PC-9 (cell line): ENCODE measurements at regions not wholly inside any gene's neighbourhood (a gene's known extent, or its start where the extent isn't known, plus 50 kb on each side); places are given as distances from the start of the nearest gene placed in this dataset.
"Not testable (repeated sequence)": the region's sequence is repeated elsewhere in the genome, so short reads cannot be mapped to it uniquely, and the experiment has no call there.

ENCODE experiments used
- BruUV-seq: library from RNA; stranded (reverse); fragments of 400-500 nt; replicated peaks from 2 replicates; lab custom pipeline; 2021; lab: Mats Ljungman, UMichigan
- CTCF ChIA-PET: fragments of 300-600 bp; sonication (Branson Sonifier 250); formaldehyde crosslinking; loops from one replicate; lab custom pipeline; 2022; ENCODE audit warnings: antibody characterized with exemption; lab: Charles Lee
- POLR2A ChIA-PET: fragments of 300-600 bp; sonication (Branson Sonifier 250); formaldehyde crosslinking; loops from one replicate; lab custom pipeline; 2022; ENCODE audit warnings: antibody characterized with exemption; ENCODE audit not compliant: unreplicated experiment; lab: Charles Lee
- DNase-seq, 2 experiments: peaks; one replicate each; pipeline versions ENCODE4 v3.0.0 to v3.0.0-alpha.2; 2015 to 2022; ENCODE audit warnings: mixed read lengths in 1 of 2
- H2AFZ ChIP-seq: fragments of 200-600 bp; sonication (generic); 2 replicates; pipeline ENCODE4 v1.8.1; 2017; ENCODE audit warnings: antibody characterized with exemption
- H3F3A ChIP-seq: fragments of 200-600 bp; sonication (generic); 2 replicates; pipeline ENCODE4 v1.8.1; 2017; ENCODE audit warnings: antibody characterized with exemption, mild to moderate bottlenecking, low read depth; ENCODE audit not compliant: insufficient read depth
- H3K27ac ChIP-seq: fragments of 200-600 bp; sonication (generic); 2 replicates; pipeline ENCODE4 v1.6.1; 2016; ENCODE audit warnings: mixed run types
- H3K27me3 ChIP-seq: fragments of 200-600 bp; sonication (generic); 2 replicates; pipeline ENCODE4 v1.6.1; 2016; ENCODE audit warnings: low read depth, mixed run types; ENCODE audit not compliant: insufficient read depth
- H3K36me3 ChIP-seq: fragments of 200-600 bp; sonication (generic); 2 replicates; pipeline ENCODE4 v1.6.1; 2016; ENCODE audit warnings: low read depth, mixed run types
- H3K4me1 ChIP-seq: fragments of 200-600 bp; sonication (generic); replicated peaks from 2 replicates; pipeline ENCODE4 v1.6.1; 2016; ENCODE audit warnings: mixed run types; ENCODE audit not compliant: insufficient read depth
- H3K4me2 ChIP-seq: fragments of 200-600 bp; sonication (generic); 2 replicates; pipeline ENCODE4 v1.6.1; 2017; ENCODE audit warnings: mixed run types
- H3K4me3 ChIP-seq: fragments of 200-600 bp; sonication (generic); 2 replicates; pipeline ENCODE4 v1.6.1; 2016; ENCODE audit warnings: mixed run types
- H3K79me2 ChIP-seq: fragments of 200-600 bp; sonication (generic); 2 replicates; pipeline ENCODE4 v1.6.1; 2017; ENCODE audit warnings: low read depth, mixed run types
- H3K9me2 ChIP-seq: fragments of 200-600 bp; sonication (generic); 2 replicates; pipeline ENCODE4 v1.8.1; 2017; ENCODE audit warnings: mild to moderate bottlenecking; ENCODE audit not compliant: insufficient read depth
- H3K9me3 ChIP-seq: fragments of 200-600 bp; sonication (generic); 2 replicates; pipeline ENCODE4 v1.8.1; 2016; ENCODE audit warnings: low read depth; ENCODE audit not compliant: insufficient read depth
- H4K20me1 ChIP-seq: fragments of 200-600 bp; sonication (generic); 2 replicates; pipeline ENCODE4 v1.8.1; 2017; ENCODE audit not compliant: insufficient read depth
- CTCF ChIP-seq: fragments of 200-600 bp; sonication (generic); conservative IDR thresholded peaks from 2 replicates; pipeline ENCODE4 v1.6.1; 2017; ENCODE audit warnings: mixed run types, antibody characterized with exemption, mild to moderate bottlenecking, moderate library complexity
- EZH2 ChIP-seq: fragments of 200-600 bp; sonication (generic); IDR thresholded peaks from 2 replicates; pipeline ENCODE4 v1.8.0; 2017; ENCODE audit warnings: antibody characterized with exemption, low read depth
- intact Hi-C: fragments of 100-400 bp; cut with micrococcal nuclease; formaldehyde crosslinking; loops from one replicate; pipeline ENCODE4 v1.10.0; 2022; ENCODE audit not compliant: unreplicated experiment

- Histone ChIP-seq H3K4me3 (no peak overlapping the region), H3K27me3 (peaks cover 6% of the 10 kb centered on the region; the same call in 1 of the 2 replicates), H4K20me1 (no peaks in the 10 kb centered on the region), H3F3A (no peaks in the 10 kb centered on the region), H2AFZ (no peak overlapping the region), H3K27ac (no peak overlapping the region), H3K4me1 (no peaks in the 10 kb centered on the region), H3K79me2 (no peaks in the 10 kb centered on the region), H3K36me3 (no peaks in the 10 kb centered on the region), H3K4me2 (no peak overlapping the region), H3K9me3 (no peaks in the 10 kb centered on the region), H3K9me2 (no peaks in the 10 kb centered on the region)
- intact Hi-C loops = no loop called here
- ChIA-PET CTCF (no interaction called here), POLR2A (no interaction called here)
- no TSS peak for BruUV-seq
- no peak for DNase-seq
- TF ChIP-seq CTCF = no peak
- no peak for TF ChIP-seq EZH2
Observed at GRCh38 chr22:22165936-22166710, 78.5 kb upstream of the VPREB1 start.

- no TSS peak for BruUV-seq
- intact Hi-C loops = no loop called here
- DNase-seq = no peak
- Histone ChIP-seq H3K79me2 (no peaks in the 10 kb centered on the region), H3K4me2 (no peak overlapping the region), H3K27ac (no peak overlapping the region), H3K4me3 (no peak overlapping the region), H3K27me3 (peaks cover 7% of the 10 kb centered on the region; the same call in 1 of the 2 replicates), H3K9me2 (no peaks in the 10 kb centered on the region), H3K9me3 (no peaks in the 10 kb centered on the region), H3K36me3 (no peaks in the 10 kb centered on the region), H3K4me1 (no peaks in the 10 kb centered on the region), H2AFZ (no peak overlapping the region), H3F3A (no peaks in the 10 kb centered on the region), H4K20me1 (no peaks in the 10 kb centered on the region)
- ChIA-PET POLR2A (no interaction called here), CTCF (no interaction called here)
- TF ChIP-seq CTCF (no peak), EZH2 (no peak)
Observed at GRCh38 chr22:22164541-22165272, 79.9 kb upstream of the VPREB1 start.

GRCh38 chr22:22161924-22162851, 82.4 kb upstream of the VPREB1 start:
- no peak overlapping the region for H3K27ac ChIP-seq
- DNase-seq = no peak
- H3K9me2 ChIP-seq = no peaks in the 10 kb centered on the region
- ChIA-PET POLR2A (no interaction called here), CTCF (interaction anchor here (0.5 kb wide), 1 partner anchor 31 kb away, joined by 6 read pairs; no protein-coding TSS in a partner anchor)
- no peaks in the 10 kb centered on the region for H4K20me1 ChIP-seq
- no peaks in the 10 kb centered on the region for H3K36me3 ChIP-seq
- H2AFZ ChIP-seq = no peak overlapping the region
- H3K79me2 ChIP-seq = no peaks in the 10 kb centered on the region
- peaks cover 10% of the 10 kb centered on the region; the same call in 1 of the 2 replicates for H3K27me3 ChIP-seq
- intact Hi-C loops = no loop called here
- no peak overlapping the region for H3K4me2 ChIP-seq
- H3K4me3 ChIP-seq = no peak overlapping the region
- no peaks in the 10 kb centered on the region for H3K4me1 ChIP-seq
- BruUV-seq = no TSS peak
- TF ChIP-seq CTCF = no peak
- no peak for TF ChIP-seq EZH2
- no peaks in the 10 kb centered on the region for H3F3A ChIP-seq
- H3K9me3 ChIP-seq = no peaks in the 10 kb centered on the region

GRCh38 chr22:22160768-22161167, 83.8 kb upstream of the VPREB1 start:
- H3K9me3 ChIP-seq, CTCF ChIA-PET, H3K9me2 ChIP-seq, H3K36me3 ChIP-seq, H3K4me1 ChIP-seq, H3K27ac ChIP-seq, BruUV-seq, H4K20me1 ChIP-seq, H3K79me2 ChIP-seq, intact Hi-C loops, H3K4me3 ChIP-seq, POLR2A ChIA-PET, H3K4me2 ChIP-seq, H3F3A ChIP-seq, H2AFZ ChIP-seq, DNase-seq: not testable (repeated sequence)
- peaks cover 10% of the 10 kb centered on the region; the same call in 1 of the 2 replicates for H3K27me3 ChIP-seq
